NCI-H526 (cell line): ENCODE measurements at regions not wholly inside any gene's neighbourhood (a gene's known extent, or its start where the extent isn't known, plus 50 kb on each side); places are given as distances from the start of the nearest gene placed in this dataset.

Source experiments
- DNase-seq, 2 experiments: peaks; one replicate each; lab custom pipeline; 2025; lab: John Stamatoyannopoulos, UW

GRCh38 chr10:44685220-44685619 lies 225.9 kb upstream of the TMEM72 start:
- DNase-seq, result no peak

- no peak for DNase-seq
These were observed 225.4 kb upstream of the TMEM72 start for GRCh38 chr10:44685747-44686146.

- DNase-seq, result no peak
These were observed 221.8 kb upstream of the TMEM72 start for GRCh38 chr10:44689368-44689767.

GRCh38 chr10:44696496-44696895 lies 214.6 kb upstream of the TMEM72 start:
- DNase-seq, result no peak

GRCh38 chr10:44697116-44697515 lies 214.0 kb upstream of the TMEM72 start:
- DNase-seq, result no peak

- no peak for DNase-seq
These were observed 208.6 kb upstream of the TMEM72 start for GRCh38 chr10:44702531-44702930.

DNA sequence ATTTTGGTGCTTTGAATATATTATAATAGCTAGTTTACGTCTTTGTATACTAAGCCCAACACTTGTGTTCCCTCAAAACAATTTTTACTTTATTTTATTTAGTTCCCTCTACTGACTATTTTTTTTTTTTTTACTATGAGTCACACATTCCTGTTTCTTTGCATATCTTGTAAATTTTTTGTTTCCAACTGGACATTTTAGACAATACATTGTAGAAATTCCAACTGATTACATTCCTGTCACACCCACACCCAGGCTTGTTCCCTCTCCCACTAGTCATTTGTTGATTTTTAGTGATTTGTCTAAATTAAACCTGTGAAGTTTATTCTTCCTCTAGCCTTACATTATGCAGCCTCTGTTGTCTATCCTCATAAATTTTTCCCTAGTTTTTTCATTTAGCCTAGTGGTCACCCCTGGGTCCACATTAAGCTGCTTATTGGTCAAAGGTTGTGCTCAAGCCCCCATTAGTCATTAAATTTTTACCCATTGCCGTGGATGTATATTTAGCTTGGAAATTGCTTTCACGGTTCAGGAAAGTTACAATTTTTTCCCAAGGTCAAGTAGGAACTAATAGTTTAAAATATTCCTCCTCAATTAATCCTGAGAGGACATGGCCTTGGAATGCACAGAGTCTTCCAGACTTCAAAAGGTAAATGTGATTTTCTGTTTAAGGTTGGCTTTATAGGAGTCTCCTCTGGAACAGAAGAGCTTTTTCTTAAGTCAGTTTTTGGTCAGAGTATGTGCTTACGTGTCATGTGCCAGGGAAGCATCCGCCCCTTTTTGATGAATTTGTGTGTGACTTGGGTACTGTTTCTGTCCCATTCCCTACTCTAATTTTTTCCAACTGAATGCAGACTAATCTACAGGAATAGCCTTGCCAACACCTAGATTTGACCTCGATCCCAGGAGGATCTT lies 207.6 kb upstream of the TMEM72 start:
- DNase-seq, result no peak

- no peak for DNase-seq
These were observed 206.5 kb upstream of the TMEM72 start for GRCh38 chr10:44704616-44705015.

GRCh38 chr10:44706745-44707144 lies 204.4 kb upstream of the TMEM72 start:
- DNase-seq, result no peak

- DNase-seq, result no peak
These were observed 197.8 kb upstream of the TMEM72 start for GRCh38 chr10:44713307-44713706.

GRCh38 chr10:44714451-44714850 lies 196.7 kb upstream of the TMEM72 start:
- DNase-seq, result no peak

DNA sequence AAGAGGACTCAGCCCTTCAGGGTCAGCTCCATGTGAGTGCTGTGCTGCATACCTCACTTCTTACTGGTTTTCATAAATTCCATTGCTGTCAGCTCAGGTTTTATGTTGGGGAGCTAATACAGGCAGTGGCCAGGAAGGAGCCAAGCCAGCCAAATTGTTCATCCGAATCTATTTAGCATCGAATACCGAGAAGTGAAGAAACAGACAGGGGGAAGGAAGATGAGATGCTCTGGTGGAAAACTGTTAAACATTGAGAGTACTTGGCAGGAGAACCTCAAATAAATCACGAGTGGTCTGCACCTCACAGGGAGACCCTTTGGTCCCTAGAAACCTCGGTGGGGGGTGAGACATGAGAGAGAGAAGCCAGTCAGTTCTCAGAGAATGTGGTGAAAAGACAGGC lies 196.0 kb upstream of the TMEM72 start:
- DNase-seq, result no peak

GRCh38 chr10:44716470-44717015 lies 194.6 kb upstream of the TMEM72 start:
- DNase-seq, result no peak

- no peak for DNase-seq
These were observed 188.1 kb upstream of the TMEM72 start for GRCh38 chr10:44723082-44723481.

DNA sequence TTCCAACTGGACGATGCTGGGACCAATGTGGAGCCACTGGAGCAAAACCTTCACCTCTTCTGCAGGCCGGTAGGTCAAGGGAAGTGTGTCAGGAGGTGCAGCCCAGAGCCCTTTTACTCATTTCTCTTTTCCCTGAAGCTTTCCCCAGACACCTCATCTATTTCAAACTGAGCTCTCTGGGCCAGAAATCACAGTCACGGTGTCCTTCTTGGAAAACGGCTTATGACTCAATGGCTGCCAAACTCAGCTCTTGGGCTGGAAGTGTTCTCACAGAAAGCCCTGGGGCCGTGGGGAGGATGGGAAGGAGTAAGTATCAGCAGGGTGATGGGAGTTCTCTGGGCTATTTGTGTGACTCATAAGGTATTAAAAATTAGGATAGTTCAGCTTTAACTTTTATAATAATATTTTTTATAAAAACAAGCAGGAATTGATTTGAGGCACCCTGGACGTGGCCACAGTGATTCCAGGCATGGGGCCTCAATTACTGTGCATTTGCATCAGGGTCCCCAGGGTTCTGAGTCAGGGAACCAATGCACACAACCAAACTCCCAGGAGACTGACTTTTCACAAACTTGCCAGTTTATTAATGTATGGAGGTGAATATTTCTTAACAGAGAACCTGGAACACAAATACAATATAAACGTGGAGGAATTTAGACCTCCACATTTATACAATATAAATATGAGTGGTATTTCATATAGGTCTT lies 187.4 kb upstream of the TMEM72 start:
- no peak for DNase-seq

DNA sequence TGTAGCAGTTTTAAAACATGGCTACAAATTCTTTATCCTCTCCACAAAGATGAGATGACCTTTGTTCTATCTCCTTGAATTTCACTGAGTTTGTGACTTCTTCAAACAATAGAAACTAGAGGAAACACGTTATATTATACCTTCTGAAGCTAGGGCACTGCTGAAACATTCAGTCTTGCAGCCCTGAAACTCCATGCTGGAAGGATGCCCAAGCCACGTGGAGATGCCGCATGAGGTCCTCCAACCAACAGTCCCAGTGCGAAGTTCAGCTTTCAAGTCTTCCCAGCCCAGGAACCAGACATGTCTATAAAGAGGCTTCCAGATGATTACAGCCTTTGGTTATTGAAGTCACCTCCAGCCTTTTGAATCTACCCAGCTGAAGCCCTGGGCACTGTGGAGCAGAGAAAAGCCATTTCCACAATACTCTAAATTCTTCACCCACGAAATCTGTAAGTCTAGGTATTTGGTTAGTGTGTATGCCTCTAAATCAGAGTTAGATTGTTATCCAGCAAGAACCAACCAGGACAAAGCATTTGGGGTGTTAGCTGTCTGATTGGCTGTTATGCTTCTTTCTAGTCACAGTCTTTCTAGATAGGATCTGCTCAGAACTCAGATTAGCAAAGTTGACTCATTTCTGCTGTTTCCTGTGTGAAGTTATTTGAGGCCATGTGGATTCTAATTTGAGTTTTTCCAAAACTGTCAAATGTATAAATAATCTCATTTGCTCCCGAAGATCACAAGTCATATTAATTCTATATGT lies 186.5 kb upstream of the TMEM72 start:
- no peak for DNase-seq

DNA sequence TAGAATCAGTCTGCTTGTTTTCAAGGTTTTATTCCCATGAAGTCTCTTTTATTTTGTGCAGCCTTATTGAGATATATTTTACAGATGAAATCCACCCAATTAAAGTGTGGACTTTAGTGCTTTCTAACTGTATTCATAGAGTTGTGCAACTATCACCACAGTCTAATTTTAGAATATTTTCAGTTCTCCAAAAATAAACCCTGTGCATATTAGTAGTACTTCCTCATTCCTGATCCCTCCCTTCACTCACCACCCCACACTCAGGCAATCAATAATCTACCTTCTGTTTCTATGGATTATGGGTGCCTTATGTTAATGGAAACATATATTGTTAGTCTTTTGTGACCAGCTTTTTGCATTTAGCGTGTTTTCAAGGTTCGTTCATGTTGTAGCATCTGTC lies 185.7 kb upstream of the TMEM72 start:
- DNase-seq, result no peak

DNA sequence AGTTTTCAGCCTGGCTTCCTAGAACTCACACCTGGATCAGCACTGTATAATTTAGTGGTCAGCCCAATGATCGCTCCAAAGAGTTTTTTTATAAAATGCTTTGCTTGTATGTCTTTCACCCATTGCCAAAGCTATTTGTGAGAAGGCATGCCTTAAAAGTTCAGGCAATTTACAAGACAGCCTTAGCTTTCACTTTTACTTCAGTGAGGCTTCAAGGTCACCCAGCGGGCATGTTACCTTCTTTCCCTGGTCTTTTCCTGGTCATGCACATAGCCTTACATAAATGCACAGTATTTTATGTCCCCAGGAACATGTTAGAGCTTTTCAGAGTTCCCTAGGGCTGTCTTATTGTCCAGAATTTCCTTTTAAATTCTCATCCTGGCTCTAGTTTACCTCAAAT lies 179.9 kb upstream of the TMEM72 start:
- DNase-seq, result no peak

DNA sequence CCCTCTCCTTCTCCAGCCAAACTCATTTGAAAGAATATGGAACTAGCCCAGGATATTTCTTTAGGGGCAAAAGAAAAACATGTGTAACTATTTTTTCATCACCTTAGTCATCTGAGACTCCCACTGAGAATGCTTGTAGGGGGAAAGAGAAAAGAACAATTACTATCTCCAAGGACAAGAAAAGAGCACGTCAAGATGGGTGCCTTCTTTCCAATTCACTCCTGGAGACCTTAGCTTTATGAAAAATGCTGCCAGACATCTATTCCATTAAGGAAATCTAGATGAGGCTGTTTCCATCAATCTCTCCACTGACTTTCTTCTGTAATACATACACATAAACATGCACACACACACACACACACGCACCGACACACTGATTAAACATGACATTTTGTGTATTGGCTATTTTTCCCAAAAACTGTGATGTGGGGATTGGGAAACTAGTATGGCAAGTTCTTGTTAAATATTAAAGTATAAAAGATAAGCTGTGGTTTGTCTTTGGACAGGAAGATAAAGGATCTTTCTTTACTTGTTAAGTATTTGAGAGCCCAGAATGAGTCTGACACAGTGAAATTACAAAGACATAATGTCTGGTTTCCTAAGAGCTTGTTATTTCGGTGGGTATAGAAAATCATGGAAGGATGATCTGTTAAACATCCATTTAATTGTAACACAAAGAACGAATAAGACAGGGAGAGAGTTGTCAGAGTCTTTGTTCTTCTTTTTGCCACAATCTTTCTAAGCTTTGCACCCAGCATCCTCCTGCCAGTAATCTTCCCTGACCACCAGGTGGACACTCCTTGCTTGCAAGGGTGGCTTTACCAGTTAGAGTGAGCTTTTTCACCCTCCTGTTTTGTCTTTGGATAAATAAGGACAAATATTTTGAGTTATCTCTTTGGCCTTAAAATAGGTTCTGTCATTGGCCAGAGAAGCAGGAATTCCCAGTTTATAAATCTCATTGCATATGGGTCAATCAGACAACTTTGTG lies 177.3 kb upstream of the TMEM72 start:
- DNase-seq, result no peak

DNA sequence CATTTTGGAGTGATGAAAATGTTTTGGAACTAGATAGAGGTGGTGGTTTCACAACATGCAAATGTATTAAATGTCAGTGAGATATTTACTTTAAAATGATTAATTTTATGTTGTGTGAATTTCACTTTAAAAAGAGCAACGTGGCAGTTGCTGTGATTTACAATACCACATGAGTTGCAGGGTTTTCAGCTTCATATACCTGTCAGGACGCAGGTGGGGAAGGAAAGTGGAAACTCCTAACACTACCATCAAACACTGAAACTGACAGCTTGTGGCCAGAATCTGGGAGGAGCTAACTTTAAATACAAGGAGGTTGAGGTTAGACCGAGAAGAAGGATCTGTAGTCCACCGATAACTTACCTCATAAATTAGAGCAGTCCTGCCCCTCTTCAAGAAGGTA lies 168.9 kb upstream of the TMEM72 start:
- no peak for DNase-seq

DNA sequence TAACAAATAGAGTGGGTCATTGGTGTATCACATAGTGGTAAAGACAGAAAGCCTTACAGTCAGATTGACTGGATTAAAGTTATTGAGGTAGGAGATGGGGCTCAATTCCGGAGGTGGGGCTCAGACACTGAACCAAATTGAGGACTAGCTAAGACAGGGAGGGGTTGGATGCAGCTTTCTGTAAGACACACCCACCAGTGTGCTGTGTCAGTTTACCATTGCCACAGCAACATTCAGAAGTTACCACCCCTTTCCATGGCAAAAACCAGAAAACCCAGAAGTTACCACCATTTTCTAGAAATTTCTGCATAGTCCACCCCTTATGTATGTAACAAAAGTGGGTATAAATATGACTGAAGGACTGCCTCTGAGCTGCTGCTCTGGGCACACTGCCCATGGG lies 167.6 kb upstream of the TMEM72 start:
- no peak for DNase-seq
